Kidney epithelial cell (primary cell): ENCODE measurements at regions not wholly inside any gene's neighbourhood (a gene's known extent, or its start where the extent isn't known, plus 50 kb on each side); places are given as distances from the start of the nearest gene placed in this dataset.

Source experiments
- DNase-seq: peaks from one replicate; pipeline ENCODE4 v3.0.0-alpha.2; 2010; ENCODE audit warnings: low read depth
- H3K27me3 ChIP-seq: 2 replicates; pipeline ENCODE4 v1.6.0; 2011; ENCODE audit warnings: low read length; ENCODE audit not compliant: control insufficient read depth, insufficient read depth
- H3K36me3 ChIP-seq: 2 replicates; pipeline ENCODE4 v1.5.1; 2011; ENCODE audit warnings: low read length; ENCODE audit not compliant: control insufficient read depth, insufficient read depth
- H3K4me3 ChIP-seq: 2 replicates; pipeline ENCODE4 v1.5.1; 2011; ENCODE audit warnings: low read depth, mild to moderate bottlenecking, control low read depth, low read length
- CTCF ChIP-seq: IDR thresholded peaks from 2 replicates; pipeline ENCODE4 v1.5.1; 2011; ENCODE audit warnings: mild to moderate bottlenecking, moderate library complexity, low read length, control low read depth, inconsistent platforms; ENCODE audit not compliant: insufficient read depth, poor library complexity, severe bottlenecking

GRCh38 chr14:48731260-48731659 is 854.9 kb downstream of the RPS29 start:
- TF ChIP-seq CTCF, result no peak
- no peaks in the 10 kb centered on the region for H3K36me3 ChIP-seq
- no peaks in the 10 kb centered on the region for H3K27me3 ChIP-seq
- DNase-seq, result no peak
- H3K4me3 ChIP-seq, result no peak overlapping the region

GRCh38 chr14:48726080-48726642 is 860.0 kb downstream of the RPS29 start:
- no peaks in the 10 kb centered on the region for H3K36me3 ChIP-seq
- no peak overlapping the region for H3K4me3 ChIP-seq
- no peak for DNase-seq
- no peaks in the 10 kb centered on the region for H3K27me3 ChIP-seq
- no peak for TF ChIP-seq CTCF

GRCh38 chr14:48725051-48725734 is 861.0 kb downstream of the RPS29 start:
- Histone ChIP-seq H3K27me3 (no peaks in the 10 kb centered on the region), H3K36me3 (no peaks in the 10 kb centered on the region), H3K4me3 (no peak overlapping the region)
- TF ChIP-seq CTCF, result no peak
- no peak for DNase-seq

- Histone ChIP-seq H3K36me3 (no peaks in the 10 kb centered on the region), H3K27me3 (no peaks in the 10 kb centered on the region), H3K4me3 (no peak overlapping the region)
- no peak for DNase-seq
- no peak for TF ChIP-seq CTCF
Observed at GRCh38 chr14:48723841-48724495, 862.2 kb downstream of the RPS29 start.

- no peak for TF ChIP-seq CTCF
- DNase-seq, result no peak
- H3K27me3 ChIP-seq, result no peaks in the 10 kb centered on the region
- H3K36me3 ChIP-seq, result no peaks in the 10 kb centered on the region
- no peak overlapping the region for H3K4me3 ChIP-seq
Observed at GRCh38 chr14:48714366-48714765, 871.8 kb downstream of the RPS29 start.
